Transverse colon (tissue), 3 donors: ENCODE measurements at regions not wholly inside any gene's neighbourhood (a gene's known extent, or its start where the extent isn't known, plus 50 kb on each side); places are given as distances from the start of the nearest gene placed in this dataset.

Experiments used
- CTCF ChIP-seq, 5 experiments: fragments of 200-600 bp in 3 of 5; fragments of 450-650 bp in 2 of 5; sonication (generic) in 3 of 5; IDR thresholded peaks; 1 replicate in 2 of 5; 2 replicates in 3 of 5; pipeline ENCODE4 v1.5.1; 2016 to 2017; ENCODE audit warnings: antibody characterized with exemption in 5 of 5, inconsistent platforms in 3 of 5, mild to moderate bottlenecking in 2 of 5, moderate library complexity in 1 of 5
- EP300 ChIP-seq: sonication (generic); formaldehyde crosslinking; IDR thresholded peaks from one replicate; pipeline ENCODE4 v1.6.1; 2017; ENCODE audit warnings: antibody characterized with exemption, low read depth
- POLR2A ChIP-seq: fragments of 450-650 bp; IDR thresholded peaks from one replicate; pipeline ENCODE4 v1.6.1; 2016; ENCODE audit warnings: antibody characterized with exemption, mild to moderate bottlenecking, moderate library complexity

- no peak for TF ChIP-seq EP300
- TF ChIP-seq CTCF (IDR thresholded peaks at IDR 0.05): no peak
- no peak for TF ChIP-seq POLR2A
Observed at GRCh38 chr18:66764230-66764629, 160.3 kb upstream of the CDH19 start.
